ENCODE measurements at regions not wholly inside any gene's neighbourhood (a gene's known extent, or its start where the extent isn't known, plus 50 kb on each side); places are given as distances from the start of the nearest gene placed in this dataset.

DNA sequence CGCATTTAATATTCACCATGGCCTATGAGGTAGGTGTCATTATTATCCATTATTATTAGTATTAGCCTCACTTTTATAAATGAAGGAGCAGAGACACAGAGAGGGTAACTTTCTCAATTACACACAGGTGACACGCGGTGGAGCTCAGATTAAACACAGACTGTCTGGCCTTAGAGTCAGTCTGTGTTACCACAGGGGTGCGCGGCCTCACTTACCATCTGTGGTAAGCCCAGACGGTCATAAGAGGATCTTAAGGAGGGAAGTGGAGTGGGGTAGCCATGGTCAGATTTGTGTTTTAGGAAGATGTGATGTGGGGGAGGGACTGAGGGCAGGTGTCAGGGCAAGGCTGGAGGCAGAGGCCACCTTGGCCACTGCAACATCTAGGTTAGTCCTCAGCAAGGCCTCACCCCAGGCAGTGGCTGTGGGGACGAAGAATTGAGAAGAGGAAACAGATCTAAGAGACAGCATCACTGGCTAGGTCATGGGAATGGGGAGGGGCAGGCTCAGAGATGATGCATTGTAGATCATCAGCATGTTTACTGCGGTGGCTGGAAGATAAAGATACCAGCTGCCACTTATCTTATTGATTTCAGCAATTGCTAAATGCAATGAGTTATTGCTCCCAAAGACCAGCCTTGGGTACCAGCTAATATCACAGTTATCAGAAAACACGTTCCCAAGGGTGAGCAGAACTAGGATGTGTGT lies 67.1 kb downstream of the SERPINA3 start:
- TF ChIP-seq, protein P1, sequence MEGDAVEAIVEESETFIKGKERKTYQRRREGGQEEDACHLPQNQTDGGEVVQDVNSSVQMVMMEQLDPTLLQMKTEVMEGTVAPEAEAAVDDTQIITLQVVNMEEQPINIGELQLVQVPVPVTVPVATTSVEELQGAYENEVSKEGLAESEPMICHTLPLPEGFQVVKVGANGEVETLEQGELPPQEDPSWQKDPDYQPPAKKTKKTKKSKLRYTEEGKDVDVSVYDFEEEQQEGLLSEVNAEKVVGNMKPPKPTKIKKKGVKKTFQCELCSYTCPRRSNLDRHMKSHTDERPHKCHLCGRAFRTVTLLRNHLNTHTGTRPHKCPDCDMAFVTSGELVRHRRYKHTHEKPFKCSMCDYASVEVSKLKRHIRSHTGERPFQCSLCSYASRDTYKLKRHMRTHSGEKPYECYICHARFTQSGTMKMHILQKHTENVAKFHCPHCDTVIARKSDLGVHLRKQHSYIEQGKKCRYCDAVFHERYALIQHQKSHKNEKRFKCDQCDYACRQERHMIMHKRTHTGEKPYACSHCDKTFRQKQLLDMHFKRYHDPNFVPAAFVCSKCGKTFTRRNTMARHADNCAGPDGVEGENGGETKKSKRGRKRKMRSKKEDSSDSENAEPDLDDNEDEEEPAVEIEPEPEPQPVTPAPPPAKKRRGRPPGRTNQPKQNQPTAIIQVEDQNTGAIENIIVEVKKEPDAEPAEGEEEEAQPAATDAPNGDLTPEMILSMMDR (IDR thresholded peaks at IDR 0.05; ENCODE audit: control insufficient read depth, extremely low read depth, insufficient read depth), result no peak
- DNase-seq (ENCODE audit: low read depth), result no peak
- no peak overlapping the region for H3K4me3 ChIP-seq (ENCODE audit: low read depth, low read length)

DNA sequence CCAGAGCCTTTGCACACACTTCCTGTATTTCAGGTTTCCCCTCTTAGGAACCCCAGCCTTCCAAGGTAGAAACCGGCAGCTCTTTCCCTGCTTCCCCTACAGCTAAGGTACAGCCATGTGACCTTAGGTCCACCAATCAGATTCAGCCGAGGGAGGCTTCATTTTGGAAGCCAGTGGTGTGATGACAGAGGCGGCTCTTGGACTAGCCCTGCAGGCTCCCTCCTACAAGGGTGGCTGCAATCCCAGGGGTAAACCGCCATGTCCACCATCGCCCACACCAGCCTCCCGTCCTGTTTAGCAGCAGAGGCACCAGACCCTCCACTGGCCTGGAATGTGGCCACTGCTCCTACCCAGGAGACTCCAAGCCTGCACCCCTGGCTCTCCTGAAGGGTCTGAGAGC lies 65.6 kb downstream of the SERPINA3 start:
- TF ChIP-seq, protein P1 (IDR thresholded peaks at IDR 0.05; ENCODE audit: control insufficient read depth, extremely low read depth, insufficient read depth), result no peak
- DNase-seq (ENCODE audit: low read depth), result no peak
- H3K4me3 ChIP-seq (ENCODE audit: low read depth, low read length), result no peak overlapping the region

DNA sequence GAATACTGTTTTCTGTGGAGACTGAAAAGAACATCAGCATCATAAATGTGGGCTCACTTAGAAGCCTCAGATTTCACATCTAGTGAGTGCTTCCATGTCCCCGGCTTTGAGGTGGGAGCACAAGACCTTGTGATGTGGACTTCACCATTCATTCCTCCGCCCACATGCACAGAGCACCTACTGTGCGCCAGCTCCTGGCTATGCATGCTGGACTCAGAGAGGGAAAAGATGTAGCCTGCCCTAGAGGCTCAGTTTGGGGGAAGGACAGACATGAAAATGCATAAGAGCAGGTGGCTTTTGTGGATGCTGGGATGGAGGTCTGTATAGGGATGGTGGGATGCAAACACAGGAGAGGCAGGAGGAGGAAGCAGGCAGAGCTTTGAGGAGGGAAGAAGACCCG lies 65.0 kb downstream of the SERPINA3 start:
- TF ChIP-seq, protein P1 (IDR thresholded peaks at IDR 0.05; ENCODE audit: control insufficient read depth, extremely low read depth, insufficient read depth), result no peak
- no peak for DNase-seq (ENCODE audit: low read depth)
- no peak overlapping the region for H3K4me3 ChIP-seq (ENCODE audit: low read depth, low read length)

DNA sequence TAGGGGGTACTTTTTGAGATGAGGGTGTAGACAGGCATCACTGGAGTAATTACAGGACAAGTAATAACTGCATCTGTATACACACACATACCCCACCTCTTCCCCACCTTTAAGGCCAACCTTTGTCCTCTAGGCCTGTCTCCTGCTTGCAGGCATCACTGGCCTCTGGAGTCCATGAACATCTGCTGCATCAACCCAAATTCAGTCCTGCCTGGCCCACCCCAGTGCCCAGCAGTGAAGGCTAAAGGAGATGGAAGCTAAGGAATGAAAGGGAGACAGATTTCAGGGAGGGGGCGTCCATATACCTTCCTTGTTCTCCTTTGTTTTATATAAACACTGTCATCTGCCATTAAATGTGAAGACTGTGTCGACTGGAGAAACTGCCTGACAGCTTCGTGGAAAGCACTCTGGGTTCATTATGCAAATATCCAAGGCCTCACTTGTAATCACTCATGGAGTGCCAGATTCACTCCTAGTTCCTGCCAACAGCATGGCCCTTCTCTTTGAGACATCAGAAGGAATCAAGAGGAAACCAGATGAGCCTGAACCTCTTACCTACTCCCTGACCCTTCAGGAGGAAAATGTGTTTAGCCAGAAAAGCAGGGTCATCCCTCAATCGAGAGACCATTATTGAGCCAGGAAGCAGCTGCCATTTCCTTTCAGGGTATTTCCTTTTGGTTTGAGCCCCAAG lies 64.4 kb downstream of the SERPINA3 start:
- no peak for DNase-seq (ENCODE audit: low read depth)
- TF ChIP-seq, protein P1 (IDR thresholded peaks at IDR 0.05; ENCODE audit: control insufficient read depth, extremely low read depth, insufficient read depth), result no peak
- H3K4me3 ChIP-seq (ENCODE audit: low read depth, low read length), result no peak overlapping the region

DNA sequence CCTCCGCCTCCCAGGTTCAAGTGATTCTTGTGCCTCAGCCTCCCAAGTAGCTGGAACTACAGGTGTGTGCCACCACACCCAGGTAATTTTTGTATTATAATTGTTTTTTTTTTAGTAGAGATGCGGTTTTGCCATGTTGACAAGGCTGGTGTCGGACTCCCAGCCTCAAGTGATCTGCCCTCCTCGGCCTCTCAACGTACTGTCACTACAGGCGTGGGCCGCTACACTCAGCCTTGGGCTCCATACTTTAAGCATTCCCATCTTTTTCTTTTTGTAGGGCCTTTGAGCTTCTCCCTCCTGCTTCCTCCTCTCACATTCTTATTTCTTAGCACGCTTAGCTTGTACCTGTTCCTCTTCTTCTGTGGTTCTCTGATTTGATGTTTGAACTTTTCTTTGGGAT lies 62.8 kb downstream of the SERPINA3 start:
- DNase-seq (ENCODE audit: low read depth), result no peak
- TF ChIP-seq, protein P1 (IDR thresholded peaks at IDR 0.05; ENCODE audit: control insufficient read depth, extremely low read depth, insufficient read depth), result no peak
- no peak overlapping the region for H3K4me3 ChIP-seq (ENCODE audit: low read depth, low read length)

DNA sequence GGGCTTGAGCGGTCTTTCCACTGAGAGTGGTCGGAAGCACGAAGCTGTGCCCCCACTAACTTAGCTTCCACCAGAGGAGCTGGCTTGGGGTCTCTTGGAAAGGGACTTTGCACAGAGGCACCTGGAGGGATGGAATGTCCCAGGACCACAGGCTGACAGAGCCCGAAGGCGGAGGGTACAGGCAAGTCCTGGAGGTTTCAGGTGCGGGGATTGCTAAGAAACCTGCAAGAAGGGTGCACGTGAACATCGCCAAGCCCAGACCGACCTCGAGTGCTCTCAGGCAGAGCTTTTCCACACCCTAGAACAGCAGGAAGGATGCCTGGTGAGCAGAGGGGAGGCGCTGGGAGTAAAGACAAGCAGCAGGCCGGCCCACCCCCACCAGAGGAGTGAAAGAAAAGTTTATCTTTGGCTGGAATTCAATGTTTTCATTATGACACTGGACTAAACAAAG lies 61.6 kb downstream of the SERPINA3 start:
- H3K4me3 ChIP-seq (ENCODE audit: low read depth, low read length), result no peak overlapping the region
- TF ChIP-seq, protein P1 (IDR thresholded peaks at IDR 0.05; ENCODE audit: control insufficient read depth, extremely low read depth, insufficient read depth), result no peak
- no peak for DNase-seq (ENCODE audit: low read depth)
